T47D (cell line): ENCODE measurements at regions not wholly inside any gene's neighbourhood (a gene's known extent, or its start where the extent isn't known, plus 50 kb on each side); places are given as distances from the start of the nearest gene placed in this dataset.

Experiments
- DNase-seq, 2 experiments: peaks; one replicate each; pipeline versions ENCODE4 v3.0.0 to v3.0.0-alpha.2; 2011 to 2012; ENCODE audit warnings: low read depth in 1 of 2, low spot score in 1 of 2
- JUND ChIP-seq: IDR thresholded peaks from 2 replicates; pipeline ENCODE4 v1.6.1; 2012; ENCODE audit warnings: low read depth
- in situ Hi-C: cut with HindIII; loops from 2 replicates; pipeline ENCODE4 v1.10.0; 2016; ENCODE audit warnings: low sequenced_read_pairs, low pct_unique_long_range_greater_than_20kb

- in situ Hi-C loops: no loop called here
- no peak for TF ChIP-seq JUND
- DNase-seq: no peak
Measured at GRCh38 chr5:42930934-42931333, 109.2 kb downstream of the ANXA2R start.

- TF ChIP-seq JUND: no peak
- in situ Hi-C loops: no loop called here
- DNase-seq: no peak
Measured at GRCh38 chr5:42929871-42930270, 110.2 kb downstream of the ANXA2R start.

- TF ChIP-seq JUND: no peak
- in situ Hi-C loops: no loop called here
- DNase-seq: no peak
Measured at GRCh38 chr5:42927730-42928129, 112.4 kb downstream of the ANXA2R start.

GRCh38 chr5:42924686-42925085 lies 113.0 kb upstream of the SELENOP start:
- in situ Hi-C loops: no loop called here
- no peak for TF ChIP-seq JUND
- DNase-seq: no peak

- TF ChIP-seq JUND: no peak
- DNase-seq: no peak
- in situ Hi-C loops: no loop called here
Measured at GRCh38 chr5:42924226-42924625, 112.5 kb upstream of the SELENOP start.

- in situ Hi-C loops: no loop called here
- no peak for DNase-seq
- no peak for TF ChIP-seq JUND
Measured at GRCh38 chr5:42923710-42924109, 112.0 kb upstream of the SELENOP start.

GRCh38 chr5:42919600-42919999 lies 107.9 kb upstream of the SELENOP start:
- no peak for DNase-seq
- in situ Hi-C loops: no loop called here
- no peak for TF ChIP-seq JUND

- TF ChIP-seq JUND: no peak
- in situ Hi-C loops: no loop called here
- no peak for DNase-seq
Measured at GRCh38 chr5:42915306-42915866, 103.7 kb upstream of the SELENOP start.

GRCh38 chr5:42912184-42912798 lies 100.6 kb upstream of the SELENOP start:
- in situ Hi-C loops: no loop called here
- peak; percentile 53 to 71 for DNase-seq
- no peak for TF ChIP-seq JUND

- TF ChIP-seq JUND: no peak
- in situ Hi-C loops: no loop called here
- peak; percentile 85 to 95 for DNase-seq
Measured at GRCh38 chr5:42908509-42909488, 97.1 kb upstream of the SELENOP start.

- no peak for DNase-seq
- in situ Hi-C loops: no loop called here
- TF ChIP-seq JUND: no peak
Measured at GRCh38 chr5:42908086-42908485, 96.4 kb upstream of the SELENOP start.

GRCh38 chr5:42905827-42906226 lies 94.1 kb upstream of the SELENOP start:
- in situ Hi-C loops: no loop called here
- TF ChIP-seq JUND: no peak
- DNase-seq: no peak

GRCh38 chr5:42900734-42901133 lies 89.0 kb upstream of the SELENOP start:
- in situ Hi-C loops: no loop called here
- no peak for TF ChIP-seq JUND
- no peak for DNase-seq
